Mammary epithelial cell (primary cell): ENCODE measurements at regions not wholly inside any gene's neighbourhood (a gene's known extent, or its start where the extent isn't known, plus 50 kb on each side); places are given as distances from the start of the nearest gene placed in this dataset.

Experiments used
- CTCF ChIP-seq, 2 donors: IDR thresholded peaks in 1 of 2; conservative IDR thresholded peaks in 1 of 2; 2 replicates each; pipeline ENCODE4 v1.5.1; 2011 to 2012; ENCODE audit warnings: inconsistent platforms in 2 of 2, low read length in 2 of 2, mild to moderate bottlenecking in 2 of 2, control low read depth in 1 of 2, low read depth in 1 of 2; ENCODE audit not compliant: insufficient read depth in 1 of 2; ENCODE audit errors: extremely low read depth in 1 of 2
- EZH2 ChIP-seq: IDR thresholded peaks from 2 replicates; pipeline ENCODE4 v1.6.1; 2012; ENCODE audit warnings: low read length, inconsistent platforms, borderline replicate concordance

GRCh38 chr4:130288576-130288975 is 1192.6 kb downstream of the C4orf33 start:
- no peak for TF ChIP-seq CTCF (conservative IDR thresholded peaks at IDR 0.05 in 1 of 2, IDR thresholded peaks at IDR 0.05 in 1 of 2; ENCODE audit: extremely low read depth in 1 of 2, insufficient read depth in 1 of 2, low read depth in 1 of 2, low read length in 2 of 2)
- no peak for TF ChIP-seq EZH2
